ENCODE measurements at regions not wholly inside any gene's neighbourhood (a gene's known extent, or its start where the extent isn't known, plus 50 kb on each side); places are given as distances from the start of the nearest gene placed in this dataset.

DNA sequence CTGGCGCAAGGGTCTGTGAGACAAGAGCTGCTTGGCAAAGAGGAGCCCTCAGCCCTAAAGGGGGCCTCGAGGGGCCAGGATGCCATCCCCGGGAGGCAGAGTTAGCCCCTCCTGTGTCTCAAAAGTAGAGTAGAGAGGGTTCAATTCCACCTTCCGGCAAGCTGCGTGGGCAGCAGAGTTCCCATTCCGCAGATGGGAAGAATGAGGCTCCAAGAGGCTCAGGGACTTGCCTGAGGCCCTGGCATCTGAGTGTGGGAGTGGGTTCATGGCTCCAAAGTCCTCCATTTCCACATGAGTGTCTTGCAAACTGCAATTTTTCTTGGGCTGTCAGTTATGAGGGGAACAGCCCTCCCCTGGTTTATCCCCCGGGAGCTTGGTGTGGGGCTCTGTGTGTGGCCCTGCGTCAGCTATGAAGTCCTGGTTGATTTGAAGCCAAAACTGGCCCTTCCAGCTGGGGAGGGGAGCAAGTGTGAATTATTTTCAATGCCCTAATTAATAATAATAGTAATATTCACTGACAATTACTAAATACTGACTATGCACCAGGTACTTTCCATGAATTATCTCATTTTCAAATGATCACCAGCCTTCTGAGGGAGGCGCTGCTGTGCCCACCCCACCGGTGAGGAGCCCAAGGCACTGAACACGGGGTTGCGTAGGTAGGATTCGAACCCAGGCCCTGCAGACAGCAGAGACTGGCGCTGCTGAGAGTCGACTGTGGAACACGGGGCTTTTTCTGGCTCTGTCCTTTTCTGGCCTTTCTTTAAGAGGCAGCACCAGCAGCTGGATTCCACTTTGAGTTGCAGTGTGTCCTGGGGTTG lies 153.0 kb upstream of the PTPN1 start:
- TF ChIP-seq, protein P1, sequence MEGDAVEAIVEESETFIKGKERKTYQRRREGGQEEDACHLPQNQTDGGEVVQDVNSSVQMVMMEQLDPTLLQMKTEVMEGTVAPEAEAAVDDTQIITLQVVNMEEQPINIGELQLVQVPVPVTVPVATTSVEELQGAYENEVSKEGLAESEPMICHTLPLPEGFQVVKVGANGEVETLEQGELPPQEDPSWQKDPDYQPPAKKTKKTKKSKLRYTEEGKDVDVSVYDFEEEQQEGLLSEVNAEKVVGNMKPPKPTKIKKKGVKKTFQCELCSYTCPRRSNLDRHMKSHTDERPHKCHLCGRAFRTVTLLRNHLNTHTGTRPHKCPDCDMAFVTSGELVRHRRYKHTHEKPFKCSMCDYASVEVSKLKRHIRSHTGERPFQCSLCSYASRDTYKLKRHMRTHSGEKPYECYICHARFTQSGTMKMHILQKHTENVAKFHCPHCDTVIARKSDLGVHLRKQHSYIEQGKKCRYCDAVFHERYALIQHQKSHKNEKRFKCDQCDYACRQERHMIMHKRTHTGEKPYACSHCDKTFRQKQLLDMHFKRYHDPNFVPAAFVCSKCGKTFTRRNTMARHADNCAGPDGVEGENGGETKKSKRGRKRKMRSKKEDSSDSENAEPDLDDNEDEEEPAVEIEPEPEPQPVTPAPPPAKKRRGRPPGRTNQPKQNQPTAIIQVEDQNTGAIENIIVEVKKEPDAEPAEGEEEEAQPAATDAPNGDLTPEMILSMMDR (IDR thresholded peaks at IDR 0.05 in 2 of 3, conservative IDR thresholded peaks at IDR 0.05 in 1 of 3; ENCODE audit: insufficient read depth in 2 of 3, low read depth in 1 of 3, low read length in 3 of 3), result no peak
- TF ChIP-seq PHF8 (IDR thresholded peaks at IDR 0.05; ENCODE audit: borderline replicate concordance, low read length) (no peak), ETV5 (CRISPR knock-in tag; IDR thresholded peaks at IDR 0.05; ENCODE audit: low read depth) (no peak), POLR2AphosphoS5 (IDR thresholded peaks at IDR 0.05; ENCODE audit: control insufficient read depth, insufficient read depth, low read depth, low read length) (no peak), ILK (tag; IDR thresholded peaks at IDR 0.05; ENCODE audit: borderline replicate concordance, low read depth) (no peak), MYC (IDR thresholded peaks at IDR 0.05; ENCODE audit: low read depth, low read length) (no peak), MYC (CRISPR knock-in tag; IDR thresholded peaks at IDR 0.05; ENCODE audit: borderline replicate concordance, low read depth) (no peak), ZFP36 (IDR thresholded peaks at IDR 0.05; ENCODE audit: low read depth, low read length, partially characterized antibody) (no peak), JUNB (CRISPR knock-in tag; conservative IDR thresholded peaks at IDR 0.05) (no peak), HNRNPH1 (optimal IDR thresholded peaks at IDR 0.05; ENCODE audit: low read depth, low read length) (no peak), ZNF239 (CRISPR knock-in tag; IDR thresholded peaks at IDR 0.05) (no peak)
- TF ChIP-seq, protein P2, sequence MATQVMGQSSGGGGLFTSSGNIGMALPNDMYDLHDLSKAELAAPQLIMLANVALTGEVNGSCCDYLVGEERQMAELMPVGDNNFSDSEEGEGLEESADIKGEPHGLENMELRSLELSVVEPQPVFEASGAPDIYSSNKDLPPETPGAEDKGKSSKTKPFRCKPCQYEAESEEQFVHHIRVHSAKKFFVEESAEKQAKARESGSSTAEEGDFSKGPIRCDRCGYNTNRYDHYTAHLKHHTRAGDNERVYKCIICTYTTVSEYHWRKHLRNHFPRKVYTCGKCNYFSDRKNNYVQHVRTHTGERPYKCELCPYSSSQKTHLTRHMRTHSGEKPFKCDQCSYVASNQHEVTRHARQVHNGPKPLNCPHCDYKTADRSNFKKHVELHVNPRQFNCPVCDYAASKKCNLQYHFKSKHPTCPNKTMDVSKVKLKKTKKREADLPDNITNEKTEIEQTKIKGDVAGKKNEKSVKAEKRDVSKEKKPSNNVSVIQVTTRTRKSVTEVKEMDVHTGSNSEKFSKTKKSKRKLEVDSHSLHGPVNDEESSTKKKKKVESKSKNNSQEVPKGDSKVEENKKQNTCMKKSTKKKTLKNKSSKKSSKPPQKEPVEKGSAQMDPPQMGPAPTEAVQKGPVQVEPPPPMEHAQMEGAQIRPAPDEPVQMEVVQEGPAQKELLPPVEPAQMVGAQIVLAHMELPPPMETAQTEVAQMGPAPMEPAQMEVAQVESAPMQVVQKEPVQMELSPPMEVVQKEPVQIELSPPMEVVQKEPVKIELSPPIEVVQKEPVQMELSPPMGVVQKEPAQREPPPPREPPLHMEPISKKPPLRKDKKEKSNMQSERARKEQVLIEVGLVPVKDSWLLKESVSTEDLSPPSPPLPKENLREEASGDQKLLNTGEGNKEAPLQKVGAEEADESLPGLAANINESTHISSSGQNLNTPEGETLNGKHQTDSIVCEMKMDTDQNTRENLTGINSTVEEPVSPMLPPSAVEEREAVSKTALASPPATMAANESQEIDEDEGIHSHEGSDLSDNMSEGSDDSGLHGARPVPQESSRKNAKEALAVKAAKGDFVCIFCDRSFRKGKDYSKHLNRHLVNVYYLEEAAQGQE (IDR thresholded peaks at IDR 0.05; ENCODE audit: borderline replicate concordance), result no peak
- TF ChIP-seq, protein P2 (CRISPR knock-in tag; IDR thresholded peaks at IDR 0.05; ENCODE audit: low read depth), result no peak

Data from K562 (cell line).